DND-41 (cell line): ENCODE measurements at regions not wholly inside any gene's neighbourhood (a gene's known extent, or its start where the extent isn't known, plus 50 kb on each side); places are given as distances from the start of the nearest gene placed in this dataset.

ENCODE experiments used
- CTCF ChIP-seq: IDR thresholded peaks from 2 replicates; pipeline ENCODE4 v1.5.1; 2012; ENCODE audit warnings: borderline replicate concordance, low read length, moderate library complexity, mild to moderate bottlenecking; ENCODE audit not compliant: poor library complexity, severe bottlenecking; ENCODE audit errors: extremely low read depth
- EZH2 ChIP-seq: IDR thresholded peaks from 3 replicates; pipeline ENCODE4 v1.6.1; 2012; ENCODE audit warnings: borderline replicate concordance, low read depth, mild to moderate bottlenecking, moderate library complexity, low read length, inconsistent platforms; ENCODE audit not compliant: severe bottlenecking

- no peak for TF ChIP-seq CTCF
- TF ChIP-seq EZH2, result no peak
These were observed 203.0 kb upstream of the MINDY3 start for GRCh38 chr10:16063350-16063749.
